Neural cell (in vitro differentiated cells): ENCODE measurements at regions not wholly inside any gene's neighbourhood (a gene's known extent, or its start where the extent isn't known, plus 50 kb on each side); places are given as distances from the start of the nearest gene placed in this dataset.

Source experiments
- H2AFZ ChIP-seq: fragments of 200-600, 300-800 bp; sonication (generic), shearing (Covaris generic); 2 replicates; pipeline ENCODE4 v1.6.0; 2014; ENCODE audit warnings: low read depth, mild to moderate bottlenecking, antibody characterized with exemption, low read length, moderate library complexity
- H3F3A ChIP-seq: fragments of 200-600 bp; shearing (Covaris generic); 2 replicates; pipeline ENCODE4 v1.6.1; 2016; ENCODE audit warnings: mild to moderate bottlenecking, moderate library complexity, mixed read lengths, antibody characterized with exemption, low read length; ENCODE audit not compliant: insufficient read depth, poor library complexity, severe bottlenecking
- H3K27ac ChIP-seq: fragments of 200-600, 300-800 bp; sonication (generic), shearing (Covaris generic); 2 replicates; pipeline ENCODE4 v1.5.1; 2014; ENCODE audit warnings: mild to moderate bottlenecking, low read length, moderate library complexity
- H3K27me3 ChIP-seq: fragments of 300-800, 200-600 bp; sonication (generic), shearing (Covaris generic); 2 replicates; pipeline ENCODE4 v1.6.0; 2014; ENCODE audit warnings: mild to moderate bottlenecking, low read depth, low read length, moderate library complexity; ENCODE audit not compliant: insufficient read depth
- H3K36me3 ChIP-seq: fragments of 300-800, 200-600 bp; sonication (generic), shearing (Covaris generic); 2 replicates; pipeline ENCODE4 v1.5.1; 2014; ENCODE audit warnings: mild to moderate bottlenecking, antibody characterized with exemption, low read length, moderate library complexity; ENCODE audit not compliant: insufficient read depth
- H3K4me2 ChIP-seq: fragments of 300-800, 200-600 bp; sonication (generic), shearing (Covaris generic); 2 replicates; pipeline ENCODE4 v1.6.0; 2014; ENCODE audit warnings: mild to moderate bottlenecking, low read length
- H3K4me3 ChIP-seq: fragments of 300-800, 200-600 bp; sonication (generic), shearing (Covaris generic); 2 replicates; pipeline ENCODE4 v1.5.1; 2014; ENCODE audit warnings: mild to moderate bottlenecking, low read length, moderate library complexity
- H3K79me2 ChIP-seq: fragments of 200-600 bp; shearing (Covaris generic); replicated peaks from 2 replicates; pipeline ENCODE4 v1.6.0; 2014; ENCODE audit warnings: mild to moderate bottlenecking, low read length, moderate library complexity; ENCODE audit not compliant: insufficient read depth
- H3K9ac ChIP-seq: fragments of 300-800, 200-600 bp; sonication (generic), shearing (Covaris generic); 2 replicates; pipeline ENCODE4 v1.6.1; 2016; ENCODE audit warnings: mild to moderate bottlenecking, low read length, mixed read lengths
- H3K9me2 ChIP-seq: fragments of 200-600 bp; shearing (Covaris generic); 2 replicates; pipeline ENCODE4 v1.6.1; 2016; ENCODE audit warnings: mild to moderate bottlenecking, low read length, mixed read lengths; ENCODE audit not compliant: insufficient read depth
- H3K9me3 ChIP-seq: fragments of 200-600, 300-800 bp; sonication (generic), shearing (Covaris generic); 2 replicates; pipeline ENCODE4 v1.6.1; 2016; ENCODE audit warnings: mild to moderate bottlenecking, mixed run types, low read length, moderate library complexity, mixed read lengths
- H4K20me1 ChIP-seq: fragments of 200-600 bp; shearing (Covaris generic); 2 replicates; pipeline ENCODE4 v1.6.1; 2016; ENCODE audit warnings: mild to moderate bottlenecking, mixed run types; ENCODE audit not compliant: insufficient read depth
- CTCF ChIP-seq: fragments of 450-650 bp; IDR thresholded peaks from 2 replicates; pipeline ENCODE4 v1.5.1; 2014; ENCODE audit warnings: antibody characterized with exemption, mild to moderate bottlenecking, moderate library complexity; ENCODE audit not compliant: poor library complexity, severe bottlenecking
- EP300 ChIP-seq: fragments of 450-650 bp; conservative IDR thresholded peaks from 2 replicates; pipeline ENCODE4 v1.6.1; 2014; ENCODE audit warnings: antibody characterized with exemption, mild to moderate bottlenecking, moderate library complexity; ENCODE audit not compliant: poor library complexity, severe bottlenecking
- EZH2 ChIP-seq: fragments of 200-600, 300-800 bp; shearing (Covaris generic), sonication (generic); IDR thresholded peaks from 2 replicates; pipeline ENCODE4 v1.6.1; 2014; ENCODE audit warnings: antibody characterized with exemption, low read length, borderline replicate concordance, mild to moderate bottlenecking; ENCODE audit not compliant: insufficient read depth, poor library complexity, severe bottlenecking
- MXI1 ChIP-seq: fragments of 450-650 bp; conservative IDR thresholded peaks from 2 replicates; pipeline ENCODE4 v1.6.1; 2014; ENCODE audit warnings: antibody characterized with exemption, mild to moderate bottlenecking; ENCODE audit not compliant: poor library complexity, severe bottlenecking
- POLR2AphosphoS5 ChIP-seq: IDR thresholded peaks from 2 replicates; pipeline ENCODE4 v1.6.1; 2012
- RAD21 ChIP-seq: fragments of 450-650 bp; conservative IDR thresholded peaks from 2 replicates; pipeline ENCODE4 v1.6.1; 2014; ENCODE audit warnings: antibody characterized with exemption, mild to moderate bottlenecking, moderate library complexity
- REST ChIP-seq: IDR thresholded peaks from 2 replicates; pipeline ENCODE4 v1.6.1; 2012; ENCODE audit warnings: borderline replicate concordance
- SMC3 ChIP-seq: fragments of 450-650 bp; conservative IDR thresholded peaks from 2 replicates; pipeline ENCODE4 v1.6.1; 2014; ENCODE audit warnings: antibody characterized with exemption, mild to moderate bottlenecking, moderate library complexity; ENCODE audit not compliant: poor library complexity
- TAF1 ChIP-seq: IDR thresholded peaks from 2 replicates; pipeline ENCODE4 v1.6.1; 2012; ENCODE audit warnings: low read depth

GRCh38 chr10:130804778-130805634 is 506.5 kb downstream of the TCERG1L start:
- Histone ChIP-seq H3K27ac (no peak overlapping the region), H2AFZ (no peak overlapping the region), H3K27me3 (no peaks in the 10 kb centered on the region), H3F3A (no peaks in the 10 kb centered on the region), H3K9me2 (no peaks in the 10 kb centered on the region), H3K4me2 (no peak overlapping the region), H3K79me2 (no peaks in the 10 kb centered on the region), H3K36me3 (no peaks in the 10 kb centered on the region), H3K9ac (no peak overlapping the region), H3K4me3 (no peak overlapping the region), H3K9me3 (no peaks in the 10 kb centered on the region), H4K20me1 (no peaks in the 10 kb centered on the region)
- TF ChIP-seq MXI1 (no peak), EZH2 (no peak), TAF1 (no peak), CTCF (no peak), RAD21 (no peak), REST (no peak), POLR2AphosphoS5 (no peak), EP300 (no peak), SMC3 (no peak)

GRCh38 chr10:130805635-130806030 is 505.9 kb downstream of the TCERG1L start:
- H3K36me3 ChIP-seq, result no peaks in the 10 kb centered on the region
- no peaks in the 10 kb centered on the region for H3K9me3 ChIP-seq
- no peak overlapping the region for H2AFZ ChIP-seq
- no peak overlapping the region for H3K9ac ChIP-seq
- no peak overlapping the region for H3K4me3 ChIP-seq
- H3K79me2 ChIP-seq, result no peaks in the 10 kb centered on the region
- H3K27me3 ChIP-seq, result no peaks in the 10 kb centered on the region
- no peaks in the 10 kb centered on the region for H3F3A ChIP-seq
- TF ChIP-seq EZH2 (no peak), CTCF (no peak), SMC3 (no peak), POLR2AphosphoS5 (no peak)
- H3K9me2 ChIP-seq, result no peaks in the 10 kb centered on the region
- no peak overlapping the region for H3K27ac ChIP-seq
- H4K20me1 ChIP-seq, result no peaks in the 10 kb centered on the region
- H3K4me2 ChIP-seq, result no peak overlapping the region
